Endothelial cell of umbilical vein (primary cell): ENCODE measurements at regions not wholly inside any gene's neighbourhood (a gene's known extent, or its start where the extent isn't known, plus 50 kb on each side); places are given as distances from the start of the nearest gene placed in this dataset.

ENCODE experiments used
- BruUV-seq: library from RNA; stranded (reverse); fragments of 400-500 nt; replicated peaks from 2 replicates; lab custom pipeline; 2021; lab: Mats Ljungman, UMichigan
- CTCF ChIA-PET: fragments of 300-600, 350-600 bp; sonication (Branson Sonifier 250); formaldehyde crosslinking; loops from one replicate; lab custom pipeline; 2021; ENCODE audit warnings: antibody characterized with exemption, inconsistent platforms; lab: Charles Lee
- POLR2A ChIA-PET: fragments of 300-600, 350-600 bp; sonication (Branson Sonifier 250); formaldehyde crosslinking; loops from one replicate; lab custom pipeline; 2021; ENCODE audit warnings: antibody characterized with exemption, inconsistent platforms; lab: Charles Lee
- DNase-seq: peaks from one replicate; pipeline ENCODE4 v3.0.0-alpha.2; 2011; ENCODE audit warnings: low read depth, low spot score
- FAIRE-seq: peaks from 2 replicates; lab custom pipeline; 2011; peaks lifted over from hg19 to GRCh38; lab: Jason Lieb, UNC
- H2AFZ ChIP-seq: 2 replicates; pipeline ENCODE4 v1.6.0; 2012; ENCODE audit warnings: low read depth, low read length, control low read depth, inconsistent platforms
- H3K27ac ChIP-seq: 2 replicates; pipeline ENCODE4 v1.5.1; 2011; ENCODE audit warnings: low read depth, mild to moderate bottlenecking, control low read depth, low read length, moderate library complexity; ENCODE audit not compliant: insufficient read depth
- H3K27me3 ChIP-seq, 2 experiments: 2 replicates each; pipeline versions ENCODE4 v1.6.0 to v1.6.1; 2011; ENCODE audit warnings: low read length in 2 of 2, mixed read lengths in 1 of 2; ENCODE audit not compliant: control insufficient read depth in 2 of 2, insufficient read depth in 2 of 2
- H3K36me3 ChIP-seq, 2 experiments: 2 replicates in 1 of 2; 3 replicates in 1 of 2; pipeline ENCODE4 v1.5.1; 2011; ENCODE audit warnings: low read length in 2 of 2, mild to moderate bottlenecking in 1 of 2, moderate library complexity in 1 of 2; ENCODE audit not compliant: control insufficient read depth in 2 of 2, insufficient read depth in 2 of 2; ENCODE audit errors: extremely low read depth in 1 of 2
- H3K4me1 ChIP-seq: 3 replicates; pipeline ENCODE4 v1.5.1; 2011; ENCODE audit warnings: mild to moderate bottlenecking, low read length; ENCODE audit not compliant: control insufficient read depth, insufficient read depth; ENCODE audit errors: extremely low read depth
- H3K4me2 ChIP-seq: 2 replicates; pipeline ENCODE4 v1.6.1; 2011; ENCODE audit warnings: low read length, control low read depth, mixed read lengths; ENCODE audit not compliant: insufficient read depth
- H3K4me3 ChIP-seq, 3 experiments: fragments of 200-600 bp in 1 of 3; sonication (generic), shearing (Covaris generic) in 1 of 3; replicated peaks in 1 of 3; 2 replicates each; pipeline ENCODE4 v1.5.1; 2011 to 2016; ENCODE audit warnings: control low read depth in 3 of 3, low read length in 3 of 3, mild to moderate bottlenecking in 2 of 3, inconsistent platforms in 1 of 3, low read depth in 1 of 3, moderate library complexity in 1 of 3; ENCODE audit not compliant: insufficient read depth in 1 of 3
- H3K79me2 ChIP-seq: 2 replicates; pipeline ENCODE4 v1.6.0; 2012; ENCODE audit warnings: low read length, inconsistent platforms; ENCODE audit not compliant: control insufficient read depth, insufficient read depth
- H3K9ac ChIP-seq: replicated peaks from 2 replicates; pipeline ENCODE3; 2011; ENCODE audit warnings: low read length, control low read depth; ENCODE audit not compliant: insufficient read depth; ENCODE audit errors: extremely low read depth
- H3K9me1 ChIP-seq: replicated peaks from 3 replicates; pipeline ENCODE4 v1.6.0; 2011; ENCODE audit warnings: mild to moderate bottlenecking, low read length; ENCODE audit not compliant: control insufficient read depth, insufficient read depth; ENCODE audit errors: extremely low read depth
- H3K9me3 ChIP-seq: replicated peaks from 2 replicates; pipeline ENCODE4 v1.5.1; 2012; ENCODE audit warnings: low read length, inconsistent platforms; ENCODE audit not compliant: control insufficient read depth, insufficient read depth
- H4K20me1 ChIP-seq: replicated peaks from 2 replicates; pipeline ENCODE3; 2011; ENCODE audit warnings: mild to moderate bottlenecking, low read length; ENCODE audit not compliant: control insufficient read depth, insufficient read depth; ENCODE audit errors: extremely low read depth
- FOS ChIP-seq: IDR thresholded peaks from 2 replicates; pipeline ENCODE4 v1.6.1; 2011; ENCODE audit warnings: mild to moderate bottlenecking, low read length, moderate library complexity, borderline replicate concordance; ENCODE audit not compliant: insufficient read depth
- JUN ChIP-seq: IDR thresholded peaks from 2 replicates; pipeline ENCODE4 v1.6.1; 2011; ENCODE audit warnings: borderline replicate concordance, low read depth; ENCODE audit not compliant: insufficient read length, insufficient read depth
- MAX ChIP-seq: IDR thresholded peaks from 2 replicates; pipeline ENCODE4 v1.6.1; 2011; ENCODE audit not compliant: insufficient read depth, insufficient read length
- POLR2A ChIP-seq: IDR thresholded peaks from 2 replicates; pipeline ENCODE4 v1.6.1; 2012; ENCODE audit warnings: low read depth, mild to moderate bottlenecking, control low read depth, low read length
- POLR2AphosphoS5 ChIP-seq: IDR thresholded peaks from 2 replicates; pipeline ENCODE4 v1.6.1; 2012; ENCODE audit warnings: low read depth, mild to moderate bottlenecking, control low read depth, low read length, moderate library complexity; ENCODE audit not compliant: insufficient read depth
- dilution Hi-C: fragments of 300-500 bp; cut with MboI; formaldehyde crosslinking; loops from one replicate; pipeline ENCODE4 v1.15.0; 2019; ENCODE audit warnings: low sequenced_read_pairs; ENCODE audit not compliant: extremely low pct_ligation_motif_present
- intact Hi-C: fragments of 100-400 bp; cut with micrococcal nuclease; formaldehyde crosslinking; loops from one replicate; pipeline ENCODE4 v1.10.0; 2022
- TF ChIP-seq, protein P1 (sequence below), 2 donors: IDR thresholded peaks; 1 replicate in 1 of 2; 2 replicates in 1 of 2; pipeline ENCODE4 v1.5.1; 2011; ENCODE audit warnings: low read length in 2 of 2, mild to moderate bottlenecking in 2 of 2, moderate library complexity in 2 of 2, control low read depth in 1 of 2, inconsistent platforms in 1 of 2, low read depth in 1 of 2; ENCODE audit not compliant: insufficient read depth in 1 of 2; ENCODE audit errors: extremely low read depth in 1 of 2

- DNase-seq (no peak), FAIRE-seq (no peak)
- Histone ChIP-seq H3K79me2 (no peaks in the 10 kb centered on the region), H3K9me3 (no peaks in the 10 kb centered on the region), H3K36me3 (no peaks in the 10 kb centered on the region), H3K9me1 (no peaks in the 10 kb centered on the region), H3K27me3 (no peaks in the 10 kb centered on the region), H3K4me1 (no peaks in the 10 kb centered on the region), H3K27ac (no peak overlapping the region), H2AFZ (no peak overlapping the region), H3K4me3 (no peak overlapping the region), H4K20me1 (no peaks in the 10 kb centered on the region), H3K4me2 (no peak overlapping the region), H3K9ac (no peak overlapping the region)
- dilution Hi-C loops = no loop called here
- ChIA-PET CTCF (no interaction called here), POLR2A (no interaction called here)
- BruUV-seq = no TSS peak
- intact Hi-C loops = loop anchor here (10.0 kb wide), 1 partner anchor 922 kb away; the partner anchor contains the start of gene EFNB2
- no peak for TF ChIP-seq POLR2A
- no peak for TF ChIP-seq POLR2AphosphoS5
- TF ChIP-seq FOS = no peak
These were observed 922.9 kb downstream of the EFNB2 start for GRCh38 chr13:105612541-105612940.

GRCh38 chr13:105611424-105611823 lies 924.0 kb downstream of the EFNB2 start:
- Histone ChIP-seq H3K4me3 (no peak overlapping the region), H3K4me2 (no peak overlapping the region), H3K36me3 (no peaks in the 10 kb centered on the region), H3K4me1 (no peaks in the 10 kb centered on the region), H3K9me3 (no peaks in the 10 kb centered on the region), H3K9me1 (no peaks in the 10 kb centered on the region), H2AFZ (no peak overlapping the region), H3K79me2 (no peaks in the 10 kb centered on the region), H4K20me1 (no peaks in the 10 kb centered on the region), H3K27ac (no peak overlapping the region), H3K9ac (no peak overlapping the region), H3K27me3 (no peaks in the 10 kb centered on the region)
- BruUV-seq = no TSS peak
- intact Hi-C loops (loop anchor here (10.0 kb wide), 1 partner anchor 923 kb away; the partner anchor contains the start of gene EFNB2), dilution Hi-C loops (no loop called here)
- FAIRE-seq (no peak), DNase-seq (peak; percentile 72)
- CTCF ChIA-PET = interaction anchor here (1.2 kb wide), 1 partner anchor 110 kb away, joined by 3 read pairs; no protein-coding TSS in a partner anchor
- POLR2A ChIA-PET = no interaction called here
- peak; percentile 42 for TF ChIP-seq JUN
- TF ChIP-seq, protein P1, sequence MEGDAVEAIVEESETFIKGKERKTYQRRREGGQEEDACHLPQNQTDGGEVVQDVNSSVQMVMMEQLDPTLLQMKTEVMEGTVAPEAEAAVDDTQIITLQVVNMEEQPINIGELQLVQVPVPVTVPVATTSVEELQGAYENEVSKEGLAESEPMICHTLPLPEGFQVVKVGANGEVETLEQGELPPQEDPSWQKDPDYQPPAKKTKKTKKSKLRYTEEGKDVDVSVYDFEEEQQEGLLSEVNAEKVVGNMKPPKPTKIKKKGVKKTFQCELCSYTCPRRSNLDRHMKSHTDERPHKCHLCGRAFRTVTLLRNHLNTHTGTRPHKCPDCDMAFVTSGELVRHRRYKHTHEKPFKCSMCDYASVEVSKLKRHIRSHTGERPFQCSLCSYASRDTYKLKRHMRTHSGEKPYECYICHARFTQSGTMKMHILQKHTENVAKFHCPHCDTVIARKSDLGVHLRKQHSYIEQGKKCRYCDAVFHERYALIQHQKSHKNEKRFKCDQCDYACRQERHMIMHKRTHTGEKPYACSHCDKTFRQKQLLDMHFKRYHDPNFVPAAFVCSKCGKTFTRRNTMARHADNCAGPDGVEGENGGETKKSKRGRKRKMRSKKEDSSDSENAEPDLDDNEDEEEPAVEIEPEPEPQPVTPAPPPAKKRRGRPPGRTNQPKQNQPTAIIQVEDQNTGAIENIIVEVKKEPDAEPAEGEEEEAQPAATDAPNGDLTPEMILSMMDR (IDR thresholded peaks at IDR 0.05; ENCODE audit: extremely low read depth in 1 of 2, insufficient read depth in 1 of 2, low read depth in 1 of 2, low read length in 2 of 2) = no peak
- no peak for TF ChIP-seq MAX
